Muscle layer of duodenum (tissue), 2 donors: ENCODE measurements at regions not wholly inside any gene's neighbourhood (a gene's known extent, or its start where the extent isn't known, plus 50 kb on each side); places are given as distances from the start of the nearest gene placed in this dataset.

Source experiments
- H3K27ac ChIP-seq: one replicate; pipeline ENCODE4 v1.7.0; 2013; ENCODE audit warnings: mild to moderate bottlenecking, low read length
- H3K27me3 ChIP-seq: one replicate; pipeline ENCODE4 v1.7.0; 2013; ENCODE audit warnings: low read depth, mild to moderate bottlenecking, control low read depth, low read length
- H3K36me3 ChIP-seq, 2 donors: one replicate each; pipeline ENCODE4 v1.7.0; 2013; ENCODE audit warnings: low read length in 2 of 2, control low read depth in 1 of 2, mild to moderate bottlenecking in 1 of 2; ENCODE audit not compliant: insufficient read depth in 2 of 2, control insufficient read depth in 1 of 2
- H3K4me1 ChIP-seq, 2 donors: one replicate each; pipeline ENCODE4 v1.7.0; 2013; ENCODE audit warnings: low read length in 2 of 2, mild to moderate bottlenecking in 2 of 2, control low read depth in 1 of 2, moderate library complexity in 1 of 2; ENCODE audit not compliant: insufficient read depth in 2 of 2, control insufficient read depth in 1 of 2
- H3K4me3 ChIP-seq, 2 donors: one replicate each; pipeline ENCODE4 v1.7.0; 2013; ENCODE audit warnings: low read length in 2 of 2, low read depth in 1 of 2, mild to moderate bottlenecking in 1 of 2
- H3K9me3 ChIP-seq, 2 donors: one replicate each; pipeline ENCODE4 v1.7.0; 2013; ENCODE audit warnings: low read length in 2 of 2, control low read depth in 1 of 2, mild to moderate bottlenecking in 1 of 2; ENCODE audit not compliant: control insufficient read depth in 1 of 2
- donor health status: healthy.

DNA sequence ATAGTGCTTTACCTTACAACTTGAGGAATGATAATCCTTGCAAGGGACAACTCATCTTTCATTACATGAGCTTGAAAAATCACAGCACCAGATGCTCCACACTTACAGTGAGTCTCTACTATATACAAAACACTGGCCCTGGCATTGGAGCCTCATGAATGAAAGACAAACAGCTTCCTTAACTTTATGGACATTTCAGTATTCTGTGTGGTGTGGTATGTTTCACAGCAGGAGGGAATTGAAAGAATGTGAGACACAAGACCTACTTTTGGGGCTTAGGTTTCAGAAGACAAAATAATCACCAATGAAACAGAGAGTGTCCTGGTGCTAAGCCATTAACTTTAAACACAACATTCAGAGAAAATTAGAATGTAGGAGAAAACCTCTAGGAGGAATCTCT lies 1249.6 kb downstream of the XPNPEP1 start:
- Histone ChIP-seq H3K27me3 (no peaks in the 10 kb centered on the region), H3K4me3 (no peak overlapping the region), H3K27ac (no peak overlapping the region), H3K36me3 (no peaks in the 10 kb centered on the region), H3K9me3 (peaks cover 0 to 3% of the 10 kb centered on the region in 2 donors), H3K4me1 (no peaks in the 10 kb centered on the region)

- H3K27me3 ChIP-seq: no peaks in the 10 kb centered on the region
- no peaks in the 10 kb centered on the region for H3K36me3 ChIP-seq
- no peaks in the 10 kb centered on the region for H3K4me1 ChIP-seq
- no peaks in the 10 kb centered on the region for H3K9me3 ChIP-seq
- H3K27ac ChIP-seq: no peak overlapping the region
- H3K4me3 ChIP-seq: no peak overlapping the region
Measured at GRCh38 chr10:108663587-108663986, 1259.7 kb downstream of the XPNPEP1 start.

DNA sequence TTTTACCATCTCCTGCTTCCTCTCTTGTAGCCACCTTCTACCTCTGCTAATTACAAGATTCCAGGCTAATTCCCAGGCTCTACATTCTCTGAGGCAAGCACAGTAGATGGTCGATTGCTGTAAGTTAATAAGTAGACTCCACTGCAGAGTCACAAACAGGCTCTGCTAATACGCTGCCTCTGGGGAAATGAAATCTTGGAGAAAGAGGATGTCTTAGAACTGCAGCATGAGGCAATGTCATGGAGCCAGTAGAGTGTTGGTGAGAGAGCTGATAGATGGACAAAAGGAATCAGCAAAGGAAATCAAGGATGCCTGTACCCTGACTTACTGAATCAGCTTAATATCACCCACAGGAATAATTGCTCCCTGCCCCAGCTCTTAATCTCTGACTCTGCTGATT lies 1260.3 kb downstream of the XPNPEP1 start:
- Histone ChIP-seq H3K9me3 (no peaks in the 10 kb centered on the region), H3K4me3 (no peak overlapping the region), H3K27me3 (no peaks in the 10 kb centered on the region), H3K27ac (no peak overlapping the region), H3K4me1 (no peaks in the 10 kb centered on the region), H3K36me3 (no peaks in the 10 kb centered on the region)

DNA sequence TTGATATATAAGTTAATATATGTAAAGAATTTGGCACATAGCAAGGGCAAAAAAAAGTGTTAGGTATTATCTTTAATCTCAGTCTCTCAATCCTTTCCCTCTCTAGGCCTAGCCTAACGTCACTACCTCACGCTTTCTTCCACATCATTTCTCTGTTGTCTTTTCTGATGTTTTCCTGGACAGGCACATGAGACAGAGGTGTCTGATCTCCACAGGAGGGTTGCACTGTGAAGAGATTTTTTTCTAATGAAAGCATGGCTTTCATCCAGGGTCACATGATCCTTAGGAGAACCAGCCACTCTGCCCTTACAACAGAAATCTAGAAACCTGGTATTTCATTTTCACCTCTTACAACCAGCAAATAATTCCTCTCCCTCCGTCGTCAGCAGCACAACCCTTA lies 1268.3 kb downstream of the XPNPEP1 start:
- H3K27me3 ChIP-seq: no peaks in the 10 kb centered on the region
- H3K4me3 ChIP-seq: no peak overlapping the region
- no peaks in the 10 kb centered on the region for H3K9me3 ChIP-seq
- H3K36me3 ChIP-seq: no peaks in the 10 kb centered on the region
- H3K27ac ChIP-seq: no peak overlapping the region
- H3K4me1 ChIP-seq: no peaks in the 10 kb centered on the region

DNA sequence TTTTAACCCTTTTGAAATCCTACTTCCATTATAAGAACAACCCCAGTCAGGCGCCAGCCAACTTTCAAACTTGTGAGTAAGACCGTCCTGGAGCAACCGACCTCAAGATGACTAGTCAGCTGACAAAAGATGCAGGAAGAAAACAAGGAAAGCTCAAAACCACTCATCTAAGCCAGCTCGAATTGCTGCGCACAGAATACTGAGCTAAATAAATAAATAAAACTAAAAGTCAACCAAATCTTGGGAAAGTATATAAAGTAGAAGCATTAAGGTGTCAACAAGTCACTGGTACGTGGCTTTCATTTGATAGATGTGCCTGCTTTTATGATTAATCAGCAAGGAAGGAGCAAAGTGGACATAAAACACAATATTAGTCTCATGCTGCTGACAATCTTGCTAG lies 1269.8 kb downstream of the XPNPEP1 start:
- Histone ChIP-seq H3K4me1 (no peaks in the 10 kb centered on the region), H3K4me3 (no peak overlapping the region), H3K27ac (no peak overlapping the region), H3K27me3 (no peaks in the 10 kb centered on the region), H3K9me3 (no peaks in the 10 kb centered on the region), H3K36me3 (no peaks in the 10 kb centered on the region)

DNA sequence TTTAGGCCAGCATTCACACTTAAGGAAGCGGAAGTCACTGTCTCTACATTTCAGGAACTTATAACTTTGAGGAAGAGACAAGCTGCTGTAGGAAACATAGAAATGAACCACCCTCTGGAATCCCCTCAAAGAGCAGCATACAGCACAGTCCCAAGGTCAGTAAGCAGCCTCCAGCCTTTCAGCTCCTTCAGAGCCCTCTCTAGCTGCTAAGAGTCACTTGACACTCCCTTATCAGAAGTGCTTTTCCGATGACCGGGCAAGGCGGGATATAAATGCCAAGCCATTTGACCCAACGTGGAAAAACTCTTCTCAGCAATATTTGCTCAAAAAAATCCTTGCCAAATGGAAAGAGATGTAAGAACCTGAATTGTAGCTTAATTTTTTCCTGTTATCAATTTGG lies 1284.3 kb downstream of the XPNPEP1 start:
- Histone ChIP-seq H3K27ac (no peak overlapping the region), H3K27me3 (no peaks in the 10 kb centered on the region), H3K4me1 (no peaks in the 10 kb centered on the region), H3K9me3 (no peaks in the 10 kb centered on the region), H3K4me3 (no peak overlapping the region), H3K36me3 (no peaks in the 10 kb centered on the region)

GRCh38 chr10:108638225-108638624 lies 1285.1 kb downstream of the XPNPEP1 start:
- Histone ChIP-seq H3K36me3 (no peaks in the 10 kb centered on the region), H3K27me3 (no peaks in the 10 kb centered on the region), H3K27ac (no peak overlapping the region), H3K4me3 (no peak overlapping the region), H3K9me3 (no peaks in the 10 kb centered on the region), H3K4me1 (no peaks in the 10 kb centered on the region)

DNA sequence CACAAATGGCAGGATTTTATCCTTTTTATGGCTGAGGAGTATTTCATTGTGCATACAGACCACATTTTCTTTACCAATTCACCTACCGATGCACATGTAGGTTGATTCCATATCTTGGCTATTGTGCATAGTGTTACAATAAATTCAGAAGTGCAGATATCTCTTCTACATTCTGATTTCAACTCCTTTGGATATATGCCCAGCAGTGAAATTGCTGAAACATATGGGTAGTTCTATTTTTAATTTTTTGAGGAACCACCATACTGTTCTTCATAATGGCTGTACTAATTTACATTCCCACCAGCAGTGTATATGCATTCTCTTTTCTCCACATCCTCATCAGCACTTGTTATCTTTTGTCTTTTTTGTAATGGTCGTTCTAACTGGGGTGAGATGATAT lies 1290.3 kb downstream of the XPNPEP1 start:
- Histone ChIP-seq H3K9me3 (no peaks in the 10 kb centered on the region), H3K27me3 (no peaks in the 10 kb centered on the region), H3K27ac (no peak overlapping the region), H3K4me3 (no peak overlapping the region), H3K4me1 (no peaks in the 10 kb centered on the region), H3K36me3 (no peaks in the 10 kb centered on the region)

DNA sequence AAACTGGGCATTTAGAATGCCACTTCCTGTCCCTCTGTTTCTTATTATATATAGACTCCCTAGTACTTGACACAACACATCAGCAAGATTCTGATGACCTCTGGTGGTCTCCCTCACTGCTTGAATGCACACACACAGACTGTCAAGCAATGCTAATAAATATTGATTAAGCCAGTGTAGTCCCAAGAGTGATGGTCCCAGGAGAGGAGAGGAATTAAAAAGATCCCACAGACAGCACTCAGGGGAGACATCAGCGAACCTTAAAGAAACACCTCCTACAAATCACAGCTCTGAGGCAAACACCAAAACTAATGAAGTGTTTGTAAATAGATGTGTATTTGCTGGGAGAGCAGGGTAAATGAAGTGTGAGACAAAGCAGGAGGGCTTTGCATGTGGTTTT lies 1291.2 kb downstream of the XPNPEP1 start:
- no peaks in the 10 kb centered on the region for H3K36me3 ChIP-seq
- no peak overlapping the region for H3K27ac ChIP-seq
- H3K9me3 ChIP-seq: no peaks in the 10 kb centered on the region
- no peaks in the 10 kb centered on the region for H3K4me1 ChIP-seq
- no peak overlapping the region for H3K4me3 ChIP-seq
- H3K27me3 ChIP-seq: no peaks in the 10 kb centered on the region

DNA sequence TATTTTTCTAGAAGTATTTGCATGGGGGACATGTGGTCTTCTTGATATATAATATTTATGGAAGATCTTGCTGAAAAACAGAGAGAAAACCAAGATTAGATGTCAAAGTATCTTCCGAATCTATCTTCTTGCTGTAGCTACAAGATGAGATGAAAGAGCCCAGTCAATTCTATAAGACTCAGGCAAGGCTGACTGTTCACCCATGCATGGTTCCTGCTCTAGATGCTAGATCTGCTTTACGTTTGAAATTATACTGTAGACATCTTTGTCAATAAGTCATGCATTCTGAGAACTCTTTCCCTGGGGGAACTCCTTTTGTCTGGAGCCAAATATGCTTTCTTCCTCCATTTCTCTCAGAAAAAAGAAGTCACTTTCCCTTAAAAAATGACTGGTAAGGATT lies 1292.0 kb downstream of the XPNPEP1 start:
- Histone ChIP-seq H3K9me3 (no peaks in the 10 kb centered on the region), H3K4me3 (no peak overlapping the region), H3K4me1 (no peaks in the 10 kb centered on the region), H3K27me3 (no peaks in the 10 kb centered on the region), H3K36me3 (no peaks in the 10 kb centered on the region), H3K27ac (no peak overlapping the region)

DNA sequence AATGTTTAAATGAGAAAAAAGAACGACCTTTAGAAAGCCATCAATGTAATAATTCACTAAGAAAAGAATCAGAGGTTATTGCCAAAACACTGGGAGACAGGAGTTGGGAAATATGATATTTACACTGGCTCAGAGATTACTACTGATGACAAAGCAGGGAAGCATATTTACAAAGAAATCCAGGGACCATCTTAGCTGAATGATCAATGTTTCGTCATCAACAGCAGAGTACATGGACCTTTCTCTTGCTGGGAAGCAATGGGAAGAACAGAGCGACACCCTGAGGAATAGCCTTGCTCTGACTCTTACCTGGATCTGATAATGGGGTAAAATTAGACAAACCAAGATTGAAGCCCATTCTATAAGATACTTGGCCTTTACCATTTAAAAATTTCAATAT lies 1293.5 kb downstream of the XPNPEP1 start:
- Histone ChIP-seq H3K4me3 (no peak overlapping the region), H3K4me1 (no peaks in the 10 kb centered on the region), H3K36me3 (no peaks in the 10 kb centered on the region), H3K27ac (no peak overlapping the region), H3K27me3 (no peaks in the 10 kb centered on the region), H3K9me3 (no peaks in the 10 kb centered on the region)

DNA sequence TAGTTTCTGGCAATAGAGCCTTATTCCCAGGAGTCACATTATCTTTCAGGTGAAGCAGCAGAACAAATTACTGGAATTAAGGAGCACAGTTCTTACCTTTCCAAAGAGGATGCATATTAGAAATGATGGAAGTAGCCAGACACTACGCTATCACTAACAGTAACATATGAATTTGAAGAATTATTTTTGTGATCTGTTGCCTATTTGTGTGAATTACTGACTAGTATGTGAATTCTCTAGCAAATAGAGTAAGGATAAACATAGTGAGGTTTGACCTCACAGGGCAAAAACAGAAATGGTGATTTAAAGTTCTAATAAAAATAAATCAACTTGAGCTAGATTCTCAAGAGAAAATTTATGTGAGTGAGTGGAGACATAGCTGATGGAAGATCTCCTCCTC lies 1299.3 kb downstream of the XPNPEP1 start:
- H3K27ac ChIP-seq: no peak overlapping the region

More for the DNA sequence above, 1299.3 kb downstream of the XPNPEP1 start:
- Histone ChIP-seq H3K36me3 (no peaks in the 10 kb centered on the region), H3K4me3 (no peak overlapping the region), H3K27me3 (no peaks in the 10 kb centered on the region), H3K9me3 (no peaks in the 10 kb centered on the region), H3K4me1 (no peaks in the 10 kb centered on the region)
